ENCODE measurements at regions not wholly inside any gene's neighbourhood (a gene's known extent, or its start where the extent isn't known, plus 50 kb on each side); places are given as distances from the start of the nearest gene placed in this dataset.
"Not testable (repeated sequence)": the region's sequence is repeated elsewhere in the genome, so short reads cannot be mapped to it uniquely, and the experiment has no call there.

- DNase-seq: no peak
Observed at GRCh38 chr13:50159607-50160006, 144.4 kb downstream of the KCNRG start.

- no peak for DNase-seq
Observed at GRCh38 chr13:50161052-50161451, 145.8 kb downstream of the KCNRG start.

GRCh38 chr13:50162001-50162400 lies 146.8 kb downstream of the KCNRG start:
- DNase-seq: no peak

- DNase-seq: no peak
Observed at GRCh38 chr13:50162567-50162966, 147.3 kb downstream of the KCNRG start.

- DNase-seq: no peak
Observed at GRCh38 chr13:50167224-50167947, 152.1 kb downstream of the KCNRG start.

- DNase-seq: no peak
Observed at GRCh38 chr13:50167967-50168366, 152.7 kb downstream of the KCNRG start.

- no peak for DNase-seq
Observed at GRCh38 chr13:50168786-50169185, 153.5 kb downstream of the KCNRG start.

- DNase-seq: no peak
Observed at GRCh38 chr13:50170447-50171037, 155.3 kb downstream of the KCNRG start.

- no peak for DNase-seq
Observed at GRCh38 chr13:50171590-50172282, 156.5 kb downstream of the KCNRG start.

GRCh38 chr13:50173045-50173444 lies 157.8 kb downstream of the KCNRG start:
- not testable (repeated sequence) for DNase-seq

- DNase-seq: no peak
Observed at GRCh38 chr13:50174630-50175029, 159.4 kb downstream of the KCNRG start.

GRCh38 chr13:50179977-50180376 lies 164.7 kb downstream of the KCNRG start:
- DNase-seq: no peak

- DNase-seq: not testable (repeated sequence)
Observed at GRCh38 chr13:50185769-50186763, 170.8 kb downstream of the KCNRG start.

- DNase-seq: no peak
Observed at GRCh38 chr13:50187352-50188029, 172.2 kb downstream of the KCNRG start.

- DNase-seq: no peak
Observed at GRCh38 chr13:50188696-50189095, 173.5 kb downstream of the KCNRG start.

GRCh38 chr13:50189450-50189849 lies 174.2 kb downstream of the KCNRG start:
- no peak for DNase-seq

GRCh38 chr13:50191004-50191403 lies 175.8 kb downstream of the KCNRG start:
- DNase-seq: no peak

- no peak for DNase-seq
Observed at GRCh38 chr13:50192272-50192813, 177.1 kb downstream of the KCNRG start.

- no peak for DNase-seq
Observed at GRCh38 chr13:50195045-50195444, 179.8 kb downstream of the KCNRG start.

- no peak for DNase-seq
Observed at GRCh38 chr13:50196118-50196517, 180.9 kb downstream of the KCNRG start.

GRCh38 chr13:50197705-50198104 lies 182.5 kb downstream of the KCNRG start:
- DNase-seq: no peak

GRCh38 chr13:50198508-50198907 lies 183.3 kb downstream of the KCNRG start:
- DNase-seq: no peak
